ENCODE measurements at regions not wholly inside any gene's neighbourhood (a gene's known extent, or its start where the extent isn't known, plus 50 kb on each side); places are given as distances from the start of the nearest gene placed in this dataset.

- no peak for TF ChIP-seq CTCF (IDR thresholded peaks at IDR 0.05; ENCODE audit: borderline replicate concordance, extremely low read depth, low read length, poor library complexity, severe bottlenecking)
- TF ChIP-seq EZH2 (IDR thresholded peaks at IDR 0.05; ENCODE audit: borderline replicate concordance, low read depth, low read length, severe bottlenecking): no peak
Measured at GRCh38 chr2:153387203-153387602, 91.4 kb downstream of the RPRM start.

Measured in DND-41 (cell line).